ENCODE measurements at regions not wholly inside any gene's neighbourhood (a gene's known extent, or its start where the extent isn't known, plus 50 kb on each side); places are given as distances from the start of the nearest gene placed in this dataset.

- no peak overlapping the region for H3K27ac ChIP-seq (ENCODE audit: low read depth in 1 of 2, low read length in 2 of 2)
- no peak for DNase-seq
- no peaks in the 10 kb centered on the region for H3K36me3 ChIP-seq (replicated peaks in 1 of 2; ENCODE audit: control insufficient read depth in 1 of 2, insufficient read depth in 2 of 2, low read length in 2 of 2)
- no peaks in the 10 kb centered on the region for H4K20me1 ChIP-seq (ENCODE audit: insufficient read depth, low read length)
- H3K27ac Mint-ChIP-seq = no peak overlapping the region
- no peak for TF ChIP-seq CTCF (IDR thresholded peaks at IDR 0.05)
- no peak overlapping the region for H3K4me3 Mint-ChIP-seq
- no peaks in the 10 kb centered on the region for H3K36me3 Mint-ChIP-seq
- no peaks in the 10 kb centered on the region for H3K4me1 Mint-ChIP-seq
- peaks cover 0 to 5% (median 0%) of the 10 kb centered on the region in 7 donors for H3K9me3 Mint-ChIP-seq
- intact Hi-C loops (cut with micrococcal nuclease) = no loop called here
- no peaks in the 10 kb centered on the region for H3K4me1 ChIP-seq (ENCODE audit: control insufficient read depth in 1 of 2, insufficient read depth in 2 of 2, low read length in 2 of 2)
- H3K79me2 ChIP-seq (ENCODE audit: insufficient read depth, low read length) = no peaks in the 10 kb centered on the region
- no peaks in the 10 kb centered on the region for H3K27me3 Mint-ChIP-seq (ENCODE audit: low read depth in 3 of 3)
- H3K4me3 ChIP-seq (replicated peaks in 1 of 3; ENCODE audit: low read depth in 2 of 3, low read length in 3 of 3) = no peak overlapping the region
- no peak overlapping the region for H3K4me2 ChIP-seq (replicated peaks; ENCODE audit: extremely low read depth, low read length, poor library complexity, severe bottlenecking)
- no peak overlapping the region for H2AFZ ChIP-seq (ENCODE audit: insufficient read depth, low read depth, low read length, poor library complexity, severe bottlenecking)
- no peaks in the 10 kb centered on the region for H3K27me3 ChIP-seq (ENCODE audit: control insufficient read depth in 2 of 2, insufficient read depth in 2 of 2, low read length in 2 of 2)
- H3K9ac ChIP-seq (ENCODE audit: insufficient read depth, low read length, poor library complexity, severe bottlenecking) = no peak overlapping the region
- WGBS (ENCODE audit: insufficient coverage) = no CpG with 5 or more reads among the region's 1 CpG
- no peaks in the 10 kb centered on the region for H3K9me3 ChIP-seq (replicated peaks in 1 of 2; ENCODE audit: control insufficient read depth in 1 of 2, insufficient read depth in 1 of 2, low read length in 2 of 2)
Observed at GRCh38 chr6:92495242-92495641, 924.1 kb downstream of the EPHA7 start.

GRCh38 chr6:92485487-92485886 lies 933.9 kb downstream of the EPHA7 start:
- Histone ChIP-seq H3K4me3 (replicated peaks in 1 of 3; ENCODE audit: low read depth in 2 of 3, low read length in 3 of 3) (no peak overlapping the region), H2AFZ (ENCODE audit: insufficient read depth, low read depth, low read length, poor library complexity, severe bottlenecking) (no peak overlapping the region), H4K20me1 (ENCODE audit: insufficient read depth, low read length) (no peaks in the 10 kb centered on the region), H3K4me1 (ENCODE audit: control insufficient read depth in 1 of 2, insufficient read depth in 2 of 2, low read length in 2 of 2) (no peaks in the 10 kb centered on the region), H3K36me3 (replicated peaks in 1 of 2; ENCODE audit: control insufficient read depth in 1 of 2, insufficient read depth in 2 of 2, low read length in 2 of 2) (no peaks in the 10 kb centered on the region), H3K79me2 (ENCODE audit: insufficient read depth, low read length) (no peaks in the 10 kb centered on the region), H3K27me3 (ENCODE audit: control insufficient read depth in 2 of 2, insufficient read depth in 2 of 2, low read length in 2 of 2) (no peaks in the 10 kb centered on the region), H3K9me3 (replicated peaks in 1 of 2; ENCODE audit: control insufficient read depth in 1 of 2, insufficient read depth in 1 of 2, low read length in 2 of 2) (peaks cover 13 to 16% of the 10 kb centered on the region in 2 donors), H3K27ac (ENCODE audit: low read depth in 1 of 2, low read length in 2 of 2) (no peak overlapping the region), H3K9ac (ENCODE audit: insufficient read depth, low read length, poor library complexity, severe bottlenecking) (no peak overlapping the region), H3K4me2 (replicated peaks; ENCODE audit: extremely low read depth, low read length, poor library complexity, severe bottlenecking) (no peak overlapping the region)
- DNase-seq = no peak
- Mint-ChIP-seq H3K27ac (no peak overlapping the region), H3K4me3 (no peak overlapping the region), H3K36me3 (no peaks in the 10 kb centered on the region), H3K9me3 (peaks cover 0 to 16% (median 3%) of the 10 kb centered on the region in 7 donors), H3K4me1 (no peaks in the 10 kb centered on the region), H3K27me3 (ENCODE audit: low read depth in 3 of 3) (no peaks in the 10 kb centered on the region)
- no peak for TF ChIP-seq CTCF (IDR thresholded peaks at IDR 0.05)
- WGBS (ENCODE audit: insufficient coverage) = no CpG with 5 or more reads among the region's 4 CpGs
- intact Hi-C loops (cut with micrococcal nuclease) = no loop called here
